ENCODE measurements at regions not wholly inside any gene's neighbourhood (a gene's known extent, or its start where the extent isn't known, plus 50 kb on each side); places are given as distances from the start of the nearest gene placed in this dataset.

GRCh38 chr6:22680950-22681349 lies 111.6 kb downstream of the HDGFL1 start:
- Histone ChIP-seq H3K36me3 (ENCODE audit: control insufficient read depth, insufficient read depth, low read length) (no peaks in the 10 kb centered on the region), H3K9me3 (ENCODE audit: control insufficient read depth, insufficient read depth, low read length) (no peaks in the 10 kb centered on the region), H3K79me1 (ENCODE audit: low read depth in 1 of 2, low read length in 2 of 2) (no peaks in the 10 kb centered on the region), H3K14ac (replicated peaks; ENCODE audit: low read depth, low read length) (no peak overlapping the region), H3K23ac (ENCODE audit: low read depth, low read length) (no peak overlapping the region), H3K27me3 (ENCODE audit: control insufficient read depth, insufficient read depth, low read length) (no peaks in the 10 kb centered on the region), H2BK15ac (ENCODE audit: low read depth, low read length) (no peak overlapping the region), H2BK5ac (ENCODE audit: low read depth, low read length, poor library complexity, severe bottlenecking) (no peak overlapping the region), H2BK20ac (ENCODE audit: low read depth, low read length) (no peak overlapping the region), H2AK5ac (ENCODE audit: low read depth, low read length) (no peak overlapping the region), H2AK9ac (replicated peaks; ENCODE audit: low read depth, low read length, poor library complexity) (no peak overlapping the region), H4K8ac (ENCODE audit: low read depth in 2 of 2, low read length in 2 of 2) (no peak overlapping the region), H3K27ac (ENCODE audit: insufficient read depth, low read length) (no peak overlapping the region), H3K4me3 (ENCODE audit: insufficient read depth, low read depth, low read length) (no peak overlapping the region), H3K56ac (ENCODE audit: extremely low read depth, insufficient read depth, low read length) (no peak overlapping the region), H2AFZ (replicated peaks; ENCODE audit: low read length, poor library complexity) (no peak overlapping the region), H3K9ac (ENCODE audit: low read depth, low read length) (no peak overlapping the region), H3K18ac (ENCODE audit: low read depth, low read length) (no peak overlapping the region), H2BK120ac (ENCODE audit: low read depth, low read length) (no peak overlapping the region), H3K4me2 (ENCODE audit: low read depth, low read length) (no peak overlapping the region), H4K5ac (ENCODE audit: low read depth, low read length) (no peak overlapping the region), H4K20me1 (ENCODE audit: insufficient read depth, low read length) (no peaks in the 10 kb centered on the region), H3K4ac (ENCODE audit: low read depth, low read length) (no peak overlapping the region), H3K4me1 (ENCODE audit: control insufficient read depth, insufficient read depth, low read length) (no peaks in the 10 kb centered on the region), H3K9me1 (ENCODE audit: insufficient read depth, low read length) (no peaks in the 10 kb centered on the region), H4K91ac (ENCODE audit: insufficient read depth, low read depth, low read length) (no peak overlapping the region)
- dilution Hi-C loops (cut with HindIII; ENCODE audit: low sequenced_read_pairs, unreplicated experiment) = no loop called here
- DNase-seq (no peak), ATAC-seq (ENCODE audit: low read depth) (no peak)
- 92% methylated on average over 2 of the region's 7 CpGs; no CpG with 5 or more reads in 1 of the 2 experiments for WGBS, 2 experiments (ENCODE audit: extremely low coverage in 2 of 2, insufficient read length in 1 of 2)
- BruUV-seq (replicated peaks) = no TSS peak
- in situ Hi-C loops (cut with MboI; ENCODE audit: low sequenced_read_pairs) = no loop called here
- ChIA-PET POLR2A (ENCODE audit: unreplicated experiment) (no interaction called here), CTCF (interaction anchor here (1.1 kb wide), 1 partner anchor 32 kb away, joined by 3 read pairs; no protein-coding TSS in a partner anchor)
- intact Hi-C loops (cut with micrococcal nuclease) = no loop called here
- TF ChIP-seq FOS (IDR thresholded peaks at IDR 0.05; ENCODE audit: low read depth, low read length) (no peak), NFE2L2 (IDR thresholded peaks at IDR 0.05; ENCODE audit: low read depth, low read length) (no peak), RFX5 (IDR thresholded peaks at IDR 0.05; ENCODE audit: low read depth, low read length) (no peak), SMC3 (IDR thresholded peaks at IDR 0.05; ENCODE audit: low read depth, low read length) (no peak), RCOR1 (IDR thresholded peaks at IDR 0.05; ENCODE audit: insufficient replicate concordance, low read length) (no peak), CEBPB (IDR thresholded peaks at IDR 0.05; ENCODE audit: low read depth, low read length) (no peak), RAD21 (IDR thresholded peaks at IDR 0.05; ENCODE audit: low read length) (no peak), POLR2A (IDR thresholded peaks at IDR 0.05; ENCODE audit: low read depth, low read length) (no peak), MAZ (IDR thresholded peaks at IDR 0.05; ENCODE audit: borderline replicate concordance, low read depth, low read length) (no peak), CTCF (conservative IDR thresholded peaks at IDR 0.05; ENCODE audit: low read depth, low read length) (no peak), CHD1 (IDR thresholded peaks at IDR 0.05; ENCODE audit: low read depth, low read length) (no peak), MXI1 (IDR thresholded peaks at IDR 0.05; ENCODE audit: borderline replicate concordance, low read depth, low read length) (no peak)
- TF ChIP-seq, protein P1, sequence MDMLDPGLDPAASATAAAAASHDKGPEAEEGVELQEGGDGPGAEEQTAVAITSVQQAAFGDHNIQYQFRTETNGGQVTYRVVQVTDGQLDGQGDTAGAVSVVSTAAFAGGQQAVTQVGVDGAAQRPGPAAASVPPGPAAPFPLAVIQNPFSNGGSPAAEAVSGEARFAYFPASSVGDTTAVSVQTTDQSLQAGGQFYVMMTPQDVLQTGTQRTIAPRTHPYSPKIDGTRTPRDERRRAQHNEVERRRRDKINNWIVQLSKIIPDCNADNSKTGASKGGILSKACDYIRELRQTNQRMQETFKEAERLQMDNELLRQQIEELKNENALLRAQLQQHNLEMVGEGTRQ (IDR thresholded peaks at IDR 0.05; ENCODE audit: low read depth, low read length) = no peak
- TF ChIP-seq, protein P2, sequence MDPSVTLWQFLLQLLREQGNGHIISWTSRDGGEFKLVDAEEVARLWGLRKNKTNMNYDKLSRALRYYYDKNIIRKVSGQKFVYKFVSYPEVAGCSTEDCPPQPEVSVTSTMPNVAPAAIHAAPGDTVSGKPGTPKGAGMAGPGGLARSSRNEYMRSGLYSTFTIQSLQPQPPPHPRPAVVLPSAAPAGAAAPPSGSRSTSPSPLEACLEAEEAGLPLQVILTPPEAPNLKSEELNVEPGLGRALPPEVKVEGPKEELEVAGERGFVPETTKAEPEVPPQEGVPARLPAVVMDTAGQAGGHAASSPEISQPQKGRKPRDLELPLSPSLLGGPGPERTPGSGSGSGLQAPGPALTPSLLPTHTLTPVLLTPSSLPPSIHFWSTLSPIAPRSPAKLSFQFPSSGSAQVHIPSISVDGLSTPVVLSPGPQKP (IDR thresholded peaks at IDR 0.05; ENCODE audit: borderline replicate concordance, low read depth, low read length) = no peak
